Kidney (tissue), 13 donors: ENCODE measurements at regions not wholly inside any gene's neighbourhood (a gene's known extent, or its start where the extent isn't known, plus 50 kb on each side); places are given as distances from the start of the nearest gene placed in this dataset.

ENCODE experiments used
- DNase-seq, 5 donors: peaks; one replicate each; pipeline ENCODE4 v3.0.0-alpha.2; 2013 to 2020
- FAIRE-seq: peaks from 2 replicates; lab custom pipeline; 2012; peaks lifted over from hg19 to GRCh38; lab: Jason Lieb, UNC
- H3K27ac ChIP-seq, 2 donors: one replicate each; pipeline ENCODE4 v1.7.0; 2013; ENCODE audit warnings: low read depth in 2 of 2, low read length in 2 of 2, inconsistent platforms in 1 of 2
- H3K27me3 ChIP-seq: one replicate; pipeline ENCODE4 v1.7.1; 2013; ENCODE audit warnings: low read length, inconsistent platforms; ENCODE audit not compliant: control insufficient read depth, insufficient read depth
- H3K36me3 ChIP-seq, 3 donors: one replicate each; pipeline versions ENCODE4 v1.7.0 to v1.7.1; 2013; ENCODE audit warnings: low read length in 3 of 3, control low read depth in 1 of 3, inconsistent platforms in 1 of 3; ENCODE audit not compliant: insufficient read depth in 3 of 3, control insufficient read depth in 2 of 3
- H3K4me1 ChIP-seq, 3 donors: one replicate each; pipeline versions ENCODE4 v1.7.0 to v1.7.1; 2013; ENCODE audit warnings: low read length in 3 of 3, inconsistent platforms in 1 of 3, low read depth in 1 of 3; ENCODE audit not compliant: control insufficient read depth in 2 of 3, insufficient read depth in 2 of 3
- H3K4me3 ChIP-seq, 3 donors: one replicate each; pipeline versions ENCODE4 v1.7.0 to v1.8.1; 2013; ENCODE audit warnings: low read length in 3 of 3, control low read depth in 1 of 3, inconsistent platforms in 1 of 3
- H3K9ac ChIP-seq, 3 donors: one replicate each; pipeline versions ENCODE4 v1.7.0 to v1.7.1; 2013; ENCODE audit warnings: low read length in 3 of 3, control low read depth in 1 of 3, inconsistent platforms in 1 of 3
- H3K9me3 ChIP-seq, 3 donors: one replicate each; pipeline versions ENCODE4 v1.7.0 to v1.7.1; 2013; ENCODE audit warnings: low read length in 3 of 3, control low read depth in 1 of 3, inconsistent platforms in 1 of 3; ENCODE audit not compliant: control insufficient read depth in 2 of 3, insufficient read depth in 1 of 3
- CTCF ChIP-seq: IDR thresholded peaks from 3 replicates; pipeline ENCODE4 v1.5.1; 2012; ENCODE audit warnings: mild to moderate bottlenecking, moderate library complexity, borderline replicate concordance; ENCODE audit not compliant: insufficient read depth; ENCODE audit errors: extremely low read depth
- intact Hi-C: fragments of 100-400 bp; cut with DNase I; formaldehyde crosslinking; loops from one replicate; pipeline ENCODE4 v1.11.1; 2022
- donor health status: control.
- donor health status: control.
- donor health status: control.
- donor health status: control.
- donor health status: control.
- donor health status: DM: yes; HTN: yes; CAD: no.
- donor health status: Normal renal cell carcinoma (clear cell type).

- FAIRE-seq (no peak), DNase-seq (no peak)
- Histone ChIP-seq H3K9me3 (no peaks in the 10 kb centered on the region), H3K9ac (no peak overlapping the region), H3K4me3 (no peak overlapping the region), H3K4me1 (no peaks in the 10 kb centered on the region), H3K27ac (no peak overlapping the region), H3K36me3 (no peaks in the 10 kb centered on the region), H3K27me3 (no peaks in the 10 kb centered on the region)
- TF ChIP-seq CTCF, result no peak
- intact Hi-C loops, result no loop called here
These were observed 227.5 kb upstream of the LYPLAL1 start for GRCh38 chr1:218946147-218946546.

GRCh38 chr1:218948446-218948845 is 225.2 kb upstream of the LYPLAL1 start:
- H3K27ac ChIP-seq, result no peak overlapping the region
- H3K9ac ChIP-seq, result no peak overlapping the region
- H3K27me3 ChIP-seq, result no peaks in the 10 kb centered on the region
- no peaks in the 10 kb centered on the region for H3K4me1 ChIP-seq
- DNase-seq, result peak in 2 of 5 donors; percentile 32
- no peaks in the 10 kb centered on the region for H3K36me3 ChIP-seq
- no peak for TF ChIP-seq CTCF
- intact Hi-C loops, result no loop called here
- FAIRE-seq, result no peak
- H3K4me3 ChIP-seq, result no peak overlapping the region
- no peaks in the 10 kb centered on the region for H3K9me3 ChIP-seq

GRCh38 chr1:218953386-218953785 is 220.3 kb upstream of the LYPLAL1 start:
- H3K27ac ChIP-seq, result no peak overlapping the region
- no peak for FAIRE-seq
- no peak overlapping the region for H3K4me3 ChIP-seq
- no peaks in the 10 kb centered on the region for H3K9me3 ChIP-seq
- no peak for TF ChIP-seq CTCF
- no peaks in the 10 kb centered on the region for H3K4me1 ChIP-seq
- intact Hi-C loops, result no loop called here
- DNase-seq, result no peak
- H3K9ac ChIP-seq, result no peak overlapping the region
- H3K36me3 ChIP-seq, result no peaks in the 10 kb centered on the region
- H3K27me3 ChIP-seq, result no peaks in the 10 kb centered on the region

GRCh38 chr1:218957971-218958370 is 215.7 kb upstream of the LYPLAL1 start:
- no peaks in the 10 kb centered on the region for H3K36me3 ChIP-seq
- no peak for FAIRE-seq
- H3K4me3 ChIP-seq, result no peak overlapping the region
- intact Hi-C loops, result no loop called here
- no peak overlapping the region for H3K9ac ChIP-seq
- no peak for TF ChIP-seq CTCF
- no peaks in the 10 kb centered on the region for H3K9me3 ChIP-seq
- no peak for DNase-seq
- H3K4me1 ChIP-seq, result no peaks in the 10 kb centered on the region
- H3K27me3 ChIP-seq, result no peaks in the 10 kb centered on the region
- H3K27ac ChIP-seq, result no peak overlapping the region
